ENCODE measurements at regions not wholly inside any gene's neighbourhood (a gene's known extent, or its start where the extent isn't known, plus 50 kb on each side); places are given as distances from the start of the nearest gene placed in this dataset.

GRCh38 chr10:121048749-121049148 lies 197.6 kb downstream of the WDR11 start:
- Histone ChIP-seq H3K36me3 (no peaks in the 10 kb centered on the region), H3K9ac (no peak overlapping the region), H3K27me3 (no peaks in the 10 kb centered on the region), H3K9me3 (no peaks in the 10 kb centered on the region), H3K4me3 (no peak overlapping the region), H3K4me1 (peaks cover 9% of the 10 kb centered on the region), H4K20me1 (no peaks in the 10 kb centered on the region), H3K4me2 (no peak overlapping the region), H3K27ac (no peak overlapping the region)
- no peak for TF ChIP-seq Cebpa-rat (IDR thresholded peaks at IDR 0.05)

GRCh38 chr10:121049489-121049888 lies 198.3 kb downstream of the WDR11 start:
- H3K27ac ChIP-seq = no peak overlapping the region
- H3K9ac ChIP-seq = no peak overlapping the region
- no peaks in the 10 kb centered on the region for H4K20me1 ChIP-seq
- TF ChIP-seq Cebpa-rat (IDR thresholded peaks at IDR 0.05) = no peak
- no peaks in the 10 kb centered on the region for H3K9me3 ChIP-seq
- peaks cover 9% of the 10 kb centered on the region for H3K4me1 ChIP-seq
- H3K4me2 ChIP-seq = no peak overlapping the region
- no peak overlapping the region for H3K4me3 ChIP-seq
- no peaks in the 10 kb centered on the region; the same call in 1 of the 2 replicates for H3K27me3 ChIP-seq
- H3K36me3 ChIP-seq = no peaks in the 10 kb centered on the region

GRCh38 chr10:121049923-121050322 lies 198.8 kb downstream of the WDR11 start:
- no peak overlapping the region for H3K4me3 ChIP-seq
- no peak overlapping the region for H3K4me2 ChIP-seq
- no peak overlapping the region for H3K9ac ChIP-seq
- no peaks in the 10 kb centered on the region; the same call in 1 of the 2 replicates for H3K27me3 ChIP-seq
- no peak overlapping the region for H3K27ac ChIP-seq
- H4K20me1 ChIP-seq = no peaks in the 10 kb centered on the region
- no peak for TF ChIP-seq Cebpa-rat (IDR thresholded peaks at IDR 0.05)
- no peaks in the 10 kb centered on the region for H3K9me3 ChIP-seq
- H3K36me3 ChIP-seq = no peaks in the 10 kb centered on the region
- H3K4me1 ChIP-seq = peaks cover 9% of the 10 kb centered on the region

- H3K9ac ChIP-seq = no peak overlapping the region
- H3K4me1 ChIP-seq = peaks cover 9% of the 10 kb centered on the region
- H3K27ac ChIP-seq = no peak overlapping the region
- no peaks in the 10 kb centered on the region for H3K36me3 ChIP-seq
- peak overlapping the region; percentile 23; the same call in 1 of the 2 replicates for H3K4me2 ChIP-seq
- no peaks in the 10 kb centered on the region for H3K9me3 ChIP-seq
- H3K27me3 ChIP-seq = no peaks in the 10 kb centered on the region; the same call in 1 of the 2 replicates
- H4K20me1 ChIP-seq = no peaks in the 10 kb centered on the region
- TF ChIP-seq Cebpa-rat (IDR thresholded peaks at IDR 0.05) = no peak
- H3K4me3 ChIP-seq = no peak overlapping the region
Measured at GRCh38 chr10:121051171-121051570, 200.0 kb downstream of the WDR11 start.

GRCh38 chr10:121051696-121052279 lies 200.6 kb downstream of the WDR11 start:
- H3K36me3 ChIP-seq = no peaks in the 10 kb centered on the region
- H3K4me3 ChIP-seq = no peak overlapping the region
- peak overlapping the region; percentile 23; the same call in 1 of the 2 replicates for H3K4me2 ChIP-seq
- H3K27ac ChIP-seq = no peak overlapping the region
- no peaks in the 10 kb centered on the region; the same call in 1 of the 2 replicates for H3K27me3 ChIP-seq
- H3K9me3 ChIP-seq = no peaks in the 10 kb centered on the region
- peaks cover 9% of the 10 kb centered on the region for H3K4me1 ChIP-seq
- H4K20me1 ChIP-seq = no peaks in the 10 kb centered on the region
- no peak for TF ChIP-seq Cebpa-rat (IDR thresholded peaks at IDR 0.05)
- no peak overlapping the region for H3K9ac ChIP-seq

GRCh38 chr10:121053151-121053550 lies 202.0 kb downstream of the WDR11 start:
- Histone ChIP-seq H4K20me1 (no peaks in the 10 kb centered on the region), H3K27me3 (no peaks in the 10 kb centered on the region; the same call in 1 of the 2 replicates), H3K9me3 (no peaks in the 10 kb centered on the region), H3K4me2 (no peak overlapping the region), H3K36me3 (no peaks in the 10 kb centered on the region), H3K4me3 (no peak overlapping the region), H3K4me1 (peaks cover 9% of the 10 kb centered on the region), H3K27ac (no peak overlapping the region), H3K9ac (no peak overlapping the region)
- no peak for TF ChIP-seq Cebpa-rat (IDR thresholded peaks at IDR 0.05)

GRCh38 chr10:121054874-121055273 lies 203.7 kb downstream of the WDR11 start:
- Histone ChIP-seq H4K20me1 (no peaks in the 10 kb centered on the region), H3K4me3 (no peak overlapping the region), H3K9me3 (no peaks in the 10 kb centered on the region), H3K27ac (no peak overlapping the region), H3K4me2 (no peak overlapping the region), H3K27me3 (no peaks in the 10 kb centered on the region; the same call in 1 of the 2 replicates), H3K4me1 (peaks cover 9% of the 10 kb centered on the region), H3K36me3 (no peaks in the 10 kb centered on the region), H3K9ac (no peak overlapping the region)
- TF ChIP-seq Cebpa-rat (IDR thresholded peaks at IDR 0.05) = no peak

- no peak overlapping the region for H3K4me3 ChIP-seq
- TF ChIP-seq Cebpa-rat (IDR thresholded peaks at IDR 0.05) = no peak
- no peaks in the 10 kb centered on the region for H3K36me3 ChIP-seq
- no peak overlapping the region for H3K4me2 ChIP-seq
- no peak overlapping the region for H3K27ac ChIP-seq
- no peak overlapping the region for H3K9ac ChIP-seq
- no peaks in the 10 kb centered on the region; the same call in 1 of the 2 replicates for H3K27me3 ChIP-seq
- H4K20me1 ChIP-seq = no peaks in the 10 kb centered on the region
- peaks cover 6% of the 10 kb centered on the region; the same call in 1 of the 2 replicates for H3K4me1 ChIP-seq
- no peaks in the 10 kb centered on the region for H3K9me3 ChIP-seq
Measured at GRCh38 chr10:121057269-121057668, 206.1 kb downstream of the WDR11 start.

- no peak overlapping the region for H3K27ac ChIP-seq
- H3K36me3 ChIP-seq = no peaks in the 10 kb centered on the region
- peaks cover 10% of the 10 kb centered on the region; the same call in 1 of the 2 replicates for H3K4me1 ChIP-seq
- H3K4me3 ChIP-seq = no peak overlapping the region
- H3K4me2 ChIP-seq = no peak overlapping the region
- no peaks in the 10 kb centered on the region for H3K9me3 ChIP-seq
- no peak overlapping the region for H3K9ac ChIP-seq
- H3K27me3 ChIP-seq = no peaks in the 10 kb centered on the region; the same call in 1 of the 2 replicates
- no peak for TF ChIP-seq Cebpa-rat (IDR thresholded peaks at IDR 0.05)
- no peaks in the 10 kb centered on the region for H4K20me1 ChIP-seq
Measured at GRCh38 chr10:121058082-121058481, 206.9 kb downstream of the WDR11 start.

GRCh38 chr10:121059351-121059750 lies 208.2 kb downstream of the WDR11 start:
- H3K36me3 ChIP-seq = no peaks in the 10 kb centered on the region
- H3K4me3 ChIP-seq = no peak overlapping the region
- H3K27me3 ChIP-seq = no peaks in the 10 kb centered on the region; the same call in 1 of the 2 replicates
- no peak overlapping the region for H3K9ac ChIP-seq
- H3K9me3 ChIP-seq = no peaks in the 10 kb centered on the region
- no peak overlapping the region for H3K27ac ChIP-seq
- no peak for TF ChIP-seq Cebpa-rat (IDR thresholded peaks at IDR 0.05)
- no peaks in the 10 kb centered on the region for H4K20me1 ChIP-seq
- H3K4me2 ChIP-seq = no peak overlapping the region
- H3K4me1 ChIP-seq = peaks cover 10% of the 10 kb centered on the region; the same call in 1 of the 2 replicates

Data from BLaER1 (cell line).